CD8-positive, alpha-beta memory T cell (primary cell): ENCODE measurements at regions not wholly inside any gene's neighbourhood (a gene's known extent, or its start where the extent isn't known, plus 50 kb on each side); places are given as distances from the start of the nearest gene placed in this dataset.

Source experiments
- CTCF ChIA-PET: fragments of 350-600 bp; sonication (Branson Sonifier 250); formaldehyde crosslinking; loops from one replicate; lab custom pipeline; 2021; ENCODE audit warnings: antibody characterized with exemption; lab: Charles Lee
- POLR2A ChIA-PET: fragments of 350-600 bp; sonication (Branson Sonifier 250); formaldehyde crosslinking; loops from one replicate; lab custom pipeline; 2021; ENCODE audit warnings: antibody characterized with exemption; lab: Charles Lee
- DNase-seq, 5 donors: peaks; one replicate each; pipeline versions ENCODE4 v3.0.0 to v3.0.0-alpha.2; 2020 to 2022; ENCODE audit warnings: mixed read lengths in 1 of 5
- H3K27ac ChIP-seq: one replicate; pipeline ENCODE4 v1.7.0; 2013; ENCODE audit warnings: low read depth, mild to moderate bottlenecking, low read length, moderate library complexity
- H3K27me3 ChIP-seq: 2 replicates; pipeline ENCODE4 v1.7.0; 2013; ENCODE audit warnings: low read length, mild to moderate bottlenecking; ENCODE audit not compliant: insufficient read depth, poor library complexity, severe bottlenecking
- H3K36me3 ChIP-seq: 2 replicates; pipeline ENCODE4 v1.7.0; 2013; ENCODE audit warnings: mild to moderate bottlenecking, low read length, moderate library complexity; ENCODE audit not compliant: insufficient read depth
- H3K4me1 ChIP-seq: 2 replicates; pipeline ENCODE4 v1.7.0; 2013; ENCODE audit warnings: mild to moderate bottlenecking, low read length, moderate library complexity; ENCODE audit not compliant: insufficient read depth
- H3K4me3 ChIP-seq: 2 replicates; pipeline ENCODE4 v1.7.0; 2013; ENCODE audit warnings: mild to moderate bottlenecking, low read length
- H3K9me3 ChIP-seq: 2 replicates; pipeline ENCODE4 v1.7.0; 2013; ENCODE audit warnings: mild to moderate bottlenecking, low read length
- H3K27ac Mint-ChIP-seq, 8 donors: one replicate each; pipeline ENCODE4 v1.8.0; 2020 to 2021; ENCODE audit warnings: mixed read lengths in 8 of 8, mild to moderate bottlenecking in 6 of 8, inconsistent platforms in 3 of 8, moderate library complexity in 3 of 8
- H3K27me3 Mint-ChIP-seq, 2 donors: one replicate each; pipeline ENCODE4 v1.8.0; 2020 to 2021; ENCODE audit warnings: mixed read lengths in 2 of 2, mild to moderate bottlenecking in 1 of 2, moderate library complexity in 1 of 2
- H3K36me3 Mint-ChIP-seq, 3 donors: one replicate each; pipeline ENCODE4 v1.8.0; 2020 to 2021; ENCODE audit warnings: mixed read lengths in 3 of 3, inconsistent platforms in 1 of 3, mild to moderate bottlenecking in 1 of 3
- H3K4me1 Mint-ChIP-seq, 3 donors: one replicate each; pipeline ENCODE4 v1.8.0; 2020 to 2021; ENCODE audit warnings: mixed read lengths in 3 of 3, inconsistent platforms in 1 of 3, mild to moderate bottlenecking in 1 of 3
- H3K4me3 Mint-ChIP-seq, 7 donors: one replicate each; pipeline ENCODE4 v1.8.0; 2020 to 2021; ENCODE audit warnings: mixed read lengths in 7 of 7, mild to moderate bottlenecking in 6 of 7, moderate library complexity in 4 of 7, inconsistent platforms in 2 of 7
- H3K9me3 Mint-ChIP-seq, 5 donors: one replicate each; pipeline ENCODE4 v1.8.0; 2020 to 2022; ENCODE audit warnings: mixed read lengths in 5 of 5, mild to moderate bottlenecking in 3 of 5, moderate library complexity in 2 of 5, inconsistent platforms in 1 of 5

GRCh38 chr4:100838286-100838685, 320.5 kb upstream of the EMCN start:
- no peak for DNase-seq
- CTCF ChIA-PET = no interaction called here
- H3K4me3 Mint-ChIP-seq = no peak overlapping the region

GRCh38 chr4:100836929-100837328, 319.1 kb upstream of the EMCN start:
- ChIA-PET POLR2A (no interaction called here), CTCF (no interaction called here)
- H3K27ac ChIP-seq = no peak overlapping the region
- H3K36me3 Mint-ChIP-seq = peaks cover 0 to 9% (median 0%) of the 10 kb centered on the region in 3 donors
- no peak overlapping the region for H3K27ac Mint-ChIP-seq
- no peaks in the 10 kb centered on the region for H3K36me3 ChIP-seq
- H3K9me3 Mint-ChIP-seq = no peaks in the 10 kb centered on the region
- H3K4me1 Mint-ChIP-seq = no peaks in the 10 kb centered on the region
- H3K9me3 ChIP-seq = no peaks in the 10 kb centered on the region
- no peak overlapping the region for H3K4me3 Mint-ChIP-seq
- peaks cover 2 to 8% of the 10 kb centered on the region in 2 donors for H3K27me3 Mint-ChIP-seq
- H3K4me1 ChIP-seq = no peaks in the 10 kb centered on the region
- no peak for DNase-seq
- no peak overlapping the region for H3K4me3 ChIP-seq
- H3K27me3 ChIP-seq = no peaks in the 10 kb centered on the region

More at GRCh38 chr4:100838286-100838685, 320.5 kb upstream of the EMCN start:
- H3K36me3 Mint-ChIP-seq = peaks cover 0 to 9% (median 0%) of the 10 kb centered on the region in 3 donors
- Histone ChIP-seq H3K4me3 (no peak overlapping the region), H3K9me3 (no peaks in the 10 kb centered on the region), H3K27me3 (no peaks in the 10 kb centered on the region), H3K27ac (no peak overlapping the region), H3K36me3 (no peaks in the 10 kb centered on the region), H3K4me1 (no peaks in the 10 kb centered on the region)
- H3K9me3 Mint-ChIP-seq = no peaks in the 10 kb centered on the region
- H3K27ac Mint-ChIP-seq = no peak overlapping the region
- H3K4me1 Mint-ChIP-seq = no peaks in the 10 kb centered on the region
- POLR2A ChIA-PET = no interaction called here
- peaks cover 2 to 8% of the 10 kb centered on the region in 2 donors for H3K27me3 Mint-ChIP-seq

- no peak overlapping the region for H3K27ac ChIP-seq
- H3K4me1 ChIP-seq = no peaks in the 10 kb centered on the region
- H3K4me1 Mint-ChIP-seq = no peaks in the 10 kb centered on the region
- H3K4me3 Mint-ChIP-seq = no peak overlapping the region
- peaks cover 0 to 18% (median 0%) of the 10 kb centered on the region in 3 donors for H3K36me3 Mint-ChIP-seq
- no peaks in the 10 kb centered on the region for H3K9me3 Mint-ChIP-seq
- no peaks in the 10 kb centered on the region for H3K27me3 ChIP-seq
- no peak for DNase-seq
- POLR2A ChIA-PET = no interaction called here
- CTCF ChIA-PET = no interaction called here
- H3K36me3 ChIP-seq = no peaks in the 10 kb centered on the region
- peaks cover 0 to 8% of the 10 kb centered on the region in 2 donors for H3K27me3 Mint-ChIP-seq
- H3K4me3 ChIP-seq = no peak overlapping the region
- H3K9me3 ChIP-seq = no peaks in the 10 kb centered on the region
- H3K27ac Mint-ChIP-seq = no peak overlapping the region
Observed at GRCh38 chr4:100834616-100835015, 316.8 kb upstream of the EMCN start.

GRCh38 chr4:100833906-100834305, 316.1 kb upstream of the EMCN start:
- Mint-ChIP-seq H3K9me3 (peaks cover 0 to under 1% (median 0%) of the 10 kb centered on the region in 5 donors), H3K36me3 (peaks cover 0 to 16% (median 0%) of the 10 kb centered on the region in 3 donors), H3K27me3 (peaks cover 0 to 5% of the 10 kb centered on the region in 2 donors), H3K4me1 (no peaks in the 10 kb centered on the region), H3K4me3 (no peak overlapping the region), H3K27ac (no peak overlapping the region)
- no peaks in the 10 kb centered on the region for H3K36me3 ChIP-seq
- no peak overlapping the region for H3K27ac ChIP-seq
- no peak for DNase-seq
- H3K4me3 ChIP-seq = no peak overlapping the region
- H3K4me1 ChIP-seq = no peaks in the 10 kb centered on the region
- ChIA-PET CTCF (no interaction called here), POLR2A (no interaction called here)
- H3K9me3 ChIP-seq = no peaks in the 10 kb centered on the region
- H3K27me3 ChIP-seq = no peaks in the 10 kb centered on the region

- no peaks in the 10 kb centered on the region for H3K4me1 Mint-ChIP-seq
- H3K36me3 ChIP-seq = no peaks in the 10 kb centered on the region
- peaks cover 2 to 7% (median 5%) of the 10 kb centered on the region in 5 donors for H3K9me3 Mint-ChIP-seq
- ChIA-PET CTCF (no interaction called here), POLR2A (no interaction called here)
- no peaks in the 10 kb centered on the region for H3K27me3 ChIP-seq
- H3K4me3 ChIP-seq = no peak overlapping the region
- no peak for DNase-seq
- H3K27ac ChIP-seq = no peak overlapping the region
- no peaks in the 10 kb centered on the region for H3K9me3 ChIP-seq
- H3K4me1 ChIP-seq = no peaks in the 10 kb centered on the region
- H3K27ac Mint-ChIP-seq = no peak overlapping the region
- H3K36me3 Mint-ChIP-seq = peaks cover 0 to 16% (median 0%) of the 10 kb centered on the region in 3 donors
- peaks cover 0 to under 1% of the 10 kb centered on the region in 2 donors for H3K27me3 Mint-ChIP-seq
- no peak overlapping the region for H3K4me3 Mint-ChIP-seq
Observed at GRCh38 chr4:100828986-100829685, 311.3 kb upstream of the EMCN start.

GRCh38 chr4:100828364-100828763, 310.5 kb upstream of the EMCN start:
- Mint-ChIP-seq H3K27me3 (peaks cover 0 to 4% of the 10 kb centered on the region in 2 donors), H3K27ac (no peak overlapping the region)
- CTCF ChIA-PET = no interaction called here

GRCh38 chr4:100827756-100828155, 309.9 kb upstream of the EMCN start:
- CTCF ChIA-PET = no interaction called here
- no peaks in the 10 kb centered on the region for H3K4me1 Mint-ChIP-seq

More at GRCh38 chr4:100828364-100828763, 310.5 kb upstream of the EMCN start:
- no peaks in the 10 kb centered on the region for H3K36me3 ChIP-seq
- no peaks in the 10 kb centered on the region for H3K27me3 ChIP-seq
- Mint-ChIP-seq H3K9me3 (peaks cover 2 to 7% (median 5%) of the 10 kb centered on the region in 5 donors), H3K4me3 (no peak overlapping the region), H3K4me1 (no peaks in the 10 kb centered on the region), H3K36me3 (peaks cover 0 to 16% (median 0%) of the 10 kb centered on the region in 3 donors)
- no peaks in the 10 kb centered on the region for H3K4me1 ChIP-seq
- no peaks in the 10 kb centered on the region for H3K9me3 ChIP-seq
- no peak overlapping the region for H3K4me3 ChIP-seq
- no peak overlapping the region for H3K27ac ChIP-seq
- DNase-seq = no peak
- POLR2A ChIA-PET = no interaction called here

GRCh38 chr4:100826808-100827548, 309.2 kb upstream of the EMCN start:
- peaks cover 2 to 7% (median 5%) of the 10 kb centered on the region in 5 donors for H3K9me3 Mint-ChIP-seq
- no peak for DNase-seq
- H3K4me3 Mint-ChIP-seq = no peak overlapping the region
- Histone ChIP-seq H3K27ac (no peak overlapping the region), H3K36me3 (no peaks in the 10 kb centered on the region), H3K9me3 (no peaks in the 10 kb centered on the region), H3K4me3 (no peak overlapping the region), H3K4me1 (no peaks in the 10 kb centered on the region), H3K27me3 (no peaks in the 10 kb centered on the region)
- ChIA-PET CTCF (no interaction called here), POLR2A (no interaction called here)
- H3K27ac Mint-ChIP-seq = no peak overlapping the region
- peaks cover 0 to 16% (median 0%) of the 10 kb centered on the region in 3 donors for H3K36me3 Mint-ChIP-seq
- no peaks in the 10 kb centered on the region for H3K4me1 Mint-ChIP-seq
- peaks cover 0 to 4% of the 10 kb centered on the region in 2 donors for H3K27me3 Mint-ChIP-seq

More at GRCh38 chr4:100827756-100828155, 309.9 kb upstream of the EMCN start:
- POLR2A ChIA-PET = no interaction called here
- no peak for DNase-seq
- Histone ChIP-seq H3K27me3 (no peaks in the 10 kb centered on the region), H3K36me3 (no peaks in the 10 kb centered on the region), H3K4me3 (no peak overlapping the region), H3K9me3 (no peaks in the 10 kb centered on the region), H3K4me1 (no peaks in the 10 kb centered on the region), H3K27ac (no peak overlapping the region)
- H3K27me3 Mint-ChIP-seq = peaks cover 0 to 4% of the 10 kb centered on the region in 2 donors
- peaks cover 2 to 7% (median 5%) of the 10 kb centered on the region in 5 donors for H3K9me3 Mint-ChIP-seq
- no peak overlapping the region for H3K4me3 Mint-ChIP-seq
- no peak overlapping the region for H3K27ac Mint-ChIP-seq
- H3K36me3 Mint-ChIP-seq = peaks cover 0 to 16% (median 0%) of the 10 kb centered on the region in 3 donors
